ENCODE measurements at regions not wholly inside any gene's neighbourhood (a gene's known extent, or its start where the extent isn't known, plus 50 kb on each side); places are given as distances from the start of the nearest gene placed in this dataset.

DNA sequence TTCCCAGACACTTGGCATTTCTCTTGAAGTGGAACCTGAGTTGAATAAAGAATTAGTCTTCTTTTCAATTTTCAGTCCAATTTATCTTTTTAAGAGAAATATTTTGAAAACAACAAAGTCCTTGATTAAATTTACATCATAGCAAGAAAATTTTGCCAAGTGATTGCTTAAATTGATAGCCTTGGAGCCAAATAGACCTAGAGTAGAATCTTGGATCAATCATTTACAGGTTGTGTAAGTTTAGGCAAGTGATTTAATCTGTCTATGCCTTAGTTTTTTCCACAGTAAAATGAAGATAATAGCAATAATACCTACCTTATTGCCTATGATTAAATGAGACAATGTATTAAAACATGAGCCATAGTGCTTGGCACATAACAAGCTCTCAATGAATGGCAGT is 113.9 kb downstream of the LHX9 start:
- no peak for DNase-seq (ENCODE audit: low read depth)
- H3K4me3 ChIP-seq (ENCODE audit: low read length), result no peak overlapping the region
- TF ChIP-seq, protein P1, sequence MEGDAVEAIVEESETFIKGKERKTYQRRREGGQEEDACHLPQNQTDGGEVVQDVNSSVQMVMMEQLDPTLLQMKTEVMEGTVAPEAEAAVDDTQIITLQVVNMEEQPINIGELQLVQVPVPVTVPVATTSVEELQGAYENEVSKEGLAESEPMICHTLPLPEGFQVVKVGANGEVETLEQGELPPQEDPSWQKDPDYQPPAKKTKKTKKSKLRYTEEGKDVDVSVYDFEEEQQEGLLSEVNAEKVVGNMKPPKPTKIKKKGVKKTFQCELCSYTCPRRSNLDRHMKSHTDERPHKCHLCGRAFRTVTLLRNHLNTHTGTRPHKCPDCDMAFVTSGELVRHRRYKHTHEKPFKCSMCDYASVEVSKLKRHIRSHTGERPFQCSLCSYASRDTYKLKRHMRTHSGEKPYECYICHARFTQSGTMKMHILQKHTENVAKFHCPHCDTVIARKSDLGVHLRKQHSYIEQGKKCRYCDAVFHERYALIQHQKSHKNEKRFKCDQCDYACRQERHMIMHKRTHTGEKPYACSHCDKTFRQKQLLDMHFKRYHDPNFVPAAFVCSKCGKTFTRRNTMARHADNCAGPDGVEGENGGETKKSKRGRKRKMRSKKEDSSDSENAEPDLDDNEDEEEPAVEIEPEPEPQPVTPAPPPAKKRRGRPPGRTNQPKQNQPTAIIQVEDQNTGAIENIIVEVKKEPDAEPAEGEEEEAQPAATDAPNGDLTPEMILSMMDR (IDR thresholded peaks at IDR 0.05; ENCODE audit: insufficient read depth, low read depth, low read length, missing control alignments), result no peak

DNA sequence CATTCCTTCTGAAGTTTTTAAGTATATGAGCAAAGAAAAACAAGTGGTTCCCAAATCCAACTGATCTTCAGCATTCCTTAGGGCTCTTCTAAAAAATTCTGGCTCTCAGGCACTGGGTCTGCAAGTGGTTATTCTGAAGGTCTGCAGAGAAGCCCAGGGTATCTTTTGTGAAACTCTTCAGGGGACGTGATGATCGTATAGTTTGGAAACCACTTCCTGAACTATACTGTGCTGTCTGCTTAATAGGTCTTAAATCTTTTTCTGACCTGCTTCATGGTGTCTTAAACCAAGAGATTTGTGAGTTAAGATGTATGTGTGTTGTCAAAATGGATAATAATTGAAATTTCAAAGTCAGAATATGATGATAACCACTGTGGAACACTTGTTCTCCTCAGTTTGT is 115.5 kb downstream of the LHX9 start:
- TF ChIP-seq, protein P1 (IDR thresholded peaks at IDR 0.05; ENCODE audit: insufficient read depth, low read depth, low read length, missing control alignments), result no peak
- no peak for DNase-seq (ENCODE audit: low read depth)
- no peak overlapping the region for H3K4me3 ChIP-seq (ENCODE audit: low read length)

DNA sequence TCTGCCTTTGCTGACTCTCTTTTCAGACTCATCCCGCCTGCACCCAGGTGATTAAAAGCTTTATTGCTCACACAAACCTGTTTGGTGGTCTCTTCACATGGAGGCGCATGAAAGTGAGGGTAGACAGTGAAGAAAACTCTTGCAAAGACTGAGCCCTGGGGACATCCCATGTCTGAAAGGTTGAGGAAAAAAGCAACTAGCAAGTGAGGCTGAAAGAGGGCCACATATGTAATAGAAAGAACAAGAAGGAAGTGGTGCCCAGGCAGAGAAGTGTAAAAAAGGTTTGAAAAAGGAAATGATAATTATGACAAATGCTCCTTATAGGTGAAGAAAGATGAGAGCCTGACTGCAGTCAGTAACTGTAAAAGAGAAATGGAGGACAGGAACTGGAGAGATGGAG is 115.9 kb upstream of the NEK7 start:
- TF ChIP-seq, protein P1 (IDR thresholded peaks at IDR 0.05; ENCODE audit: insufficient read depth, low read depth, low read length, missing control alignments), result no peak
- DNase-seq (ENCODE audit: low read depth), result no peak
- H3K4me3 ChIP-seq (ENCODE audit: low read length), result no peak overlapping the region

DNA sequence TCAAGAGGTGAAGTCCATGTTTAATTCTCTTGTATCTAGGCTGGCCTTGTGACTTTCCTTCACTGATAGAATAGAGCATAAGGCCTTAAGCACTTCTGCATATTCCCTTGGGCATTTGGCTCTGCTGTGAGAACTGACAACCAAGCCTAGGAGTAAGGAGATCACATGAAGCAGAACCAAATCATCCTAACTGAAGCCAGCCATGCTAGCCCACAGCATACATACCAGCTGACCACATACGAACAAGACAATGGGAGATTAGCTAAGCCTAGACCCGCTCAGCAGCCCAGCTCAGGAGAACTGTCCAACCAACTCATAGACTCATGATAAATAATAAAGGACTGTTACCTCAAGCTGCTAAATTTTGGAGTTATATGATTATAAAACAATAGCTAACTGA is 114.6 kb upstream of the NEK7 start:
- H3K4me3 ChIP-seq (ENCODE audit: low read length), result no peak overlapping the region
- TF ChIP-seq, protein P1 (IDR thresholded peaks at IDR 0.05; ENCODE audit: insufficient read depth, low read depth, low read length, missing control alignments), result no peak
- no peak for DNase-seq (ENCODE audit: low read depth)

DNA sequence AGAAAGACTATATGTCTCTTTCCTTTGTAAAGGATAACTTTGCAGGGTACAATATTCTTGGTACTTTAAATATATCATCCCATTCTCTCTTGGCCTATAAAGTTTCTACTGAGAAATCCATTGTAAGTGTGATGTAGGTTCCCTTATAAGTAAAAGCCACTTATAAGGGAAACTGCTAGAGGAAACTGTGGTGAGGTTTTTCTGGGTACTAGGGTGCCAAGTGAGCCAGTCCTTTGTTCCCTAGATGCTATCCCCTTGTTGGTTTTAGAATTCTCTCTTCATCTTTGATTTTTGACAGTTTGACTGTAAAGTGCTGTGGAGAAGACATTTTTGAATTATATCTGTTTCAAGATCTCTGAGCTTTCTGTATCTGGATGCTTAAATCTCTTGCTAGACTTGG is 108.9 kb upstream of the NEK7 start:
- TF ChIP-seq, protein P1 (IDR thresholded peaks at IDR 0.05; ENCODE audit: insufficient read depth, low read depth, low read length, missing control alignments), result no peak
- no peak for DNase-seq (ENCODE audit: low read depth)

DNA sequence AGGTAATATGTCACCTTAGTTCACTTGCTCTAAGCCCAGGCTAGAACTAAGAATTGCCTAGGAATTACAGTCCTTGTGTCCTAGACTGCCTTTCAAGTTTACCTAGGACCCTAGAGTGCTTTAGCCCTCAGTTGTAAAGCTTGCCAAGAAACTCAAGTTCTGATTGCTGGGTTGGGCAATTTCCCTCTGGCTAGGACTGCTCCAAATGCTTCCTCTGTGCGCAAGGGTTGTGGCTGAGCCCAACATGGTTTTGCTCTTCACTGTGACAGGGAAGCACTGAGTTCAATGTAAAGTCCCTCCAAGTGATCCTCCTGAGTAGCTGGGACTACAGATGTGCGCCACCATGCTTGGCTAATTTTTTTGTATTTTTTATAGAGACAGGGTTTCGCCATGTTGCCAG is 102.3 kb upstream of the NEK7 start:
- no peak overlapping the region for H3K4me3 ChIP-seq (ENCODE audit: low read length)
- no peak for DNase-seq (ENCODE audit: low read depth)
- TF ChIP-seq, protein P1 (IDR thresholded peaks at IDR 0.05; ENCODE audit: insufficient read depth, low read depth, low read length, missing control alignments), result no peak

More for the DNA sequence above, 108.9 kb upstream of the NEK7 start:
- H3K4me3 ChIP-seq (ENCODE audit: low read length), result no peak overlapping the region

DNA sequence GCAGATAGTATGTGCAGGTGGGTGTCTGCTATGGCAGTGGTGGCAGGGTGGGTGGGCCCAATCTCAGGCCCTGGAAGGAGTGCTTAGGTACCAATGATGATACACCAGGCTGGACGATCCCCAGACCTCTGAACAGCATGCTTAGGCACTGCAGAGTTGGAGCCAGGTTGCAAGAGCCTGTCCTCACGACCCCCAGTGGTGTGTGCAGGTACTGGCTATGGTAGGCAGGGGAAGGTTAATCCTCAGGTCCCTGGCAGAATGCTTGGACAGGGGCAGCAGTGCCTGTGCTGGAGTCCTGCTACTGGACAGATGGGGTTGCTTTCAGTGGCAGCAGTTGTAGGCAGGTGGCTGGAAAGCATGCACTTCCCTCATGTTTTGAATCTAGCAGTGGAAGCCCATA is 100.5 kb upstream of the NEK7 start:
- no peak overlapping the region for H3K4me3 ChIP-seq (ENCODE audit: low read length)
- peak; percentile 11 for DNase-seq (ENCODE audit: low read depth)
- TF ChIP-seq, protein P1 (IDR thresholded peaks at IDR 0.05; ENCODE audit: insufficient read depth, low read depth, low read length, missing control alignments), result peak; percentile 21

All from epithelial cell of esophagus (primary cell).